H1 (cell line): ENCODE measurements at regions not wholly inside any gene's neighbourhood (a gene's known extent, or its start where the extent isn't known, plus 50 kb on each side); places are given as distances from the start of the nearest gene placed in this dataset.

Source experiments
- BRCA1 ChIP-seq: IDR thresholded peaks from 2 replicates; pipeline ENCODE4 v1.6.1; 2012; ENCODE audit warnings: low read depth, low read length, improper control_type of control experiment
- CBX8 ChIP-seq: fragments of 300-800, 300-1000 bp; sonication (generic); IDR thresholded peaks from 2 replicates; pipeline ENCODE4 v1.7.1; 2016; ENCODE audit warnings: low read depth, low read length, borderline replicate concordance
- CEBPB ChIP-seq: IDR thresholded peaks from 2 replicates; pipeline ENCODE4 v1.6.1; 2012; ENCODE audit warnings: low read depth, low read length
- EP300 ChIP-seq, 2 experiments: IDR thresholded peaks; 1 replicate in 1 of 2; 2 replicates in 1 of 2; pipeline ENCODE4 v1.6.1; 2011 to 2012; ENCODE audit warnings: low read depth in 2 of 2, low read length in 2 of 2, mild to moderate bottlenecking in 2 of 2, borderline replicate concordance in 1 of 2, inconsistent platforms in 1 of 2, moderate library complexity in 1 of 2
- KDM1A ChIP-seq: fragments of 200-600, 300-600 bp; sonication (generic); IDR thresholded peaks from 2 replicates; pipeline ENCODE4 v1.7.1; 2016; ENCODE audit warnings: mild to moderate bottlenecking, low read length, borderline replicate concordance
- POLR2AphosphoS5 ChIP-seq: IDR thresholded peaks from 2 replicates; pipeline ENCODE4 v1.6.1; 2011; ENCODE audit warnings: low read depth, low read length
- RFX5 ChIP-seq: IDR thresholded peaks from 2 replicates; pipeline ENCODE4 v1.6.1; 2011; ENCODE audit warnings: low read depth, low read length, improper control_type of control experiment, borderline replicate concordance
- SIN3A ChIP-seq, 2 experiments: IDR thresholded peaks in 1 of 2; conservative IDR thresholded peaks in 1 of 2; 2 replicates each; pipeline ENCODE4 v1.6.1; 2011 to 2012; ENCODE audit warnings: low read length in 2 of 2, improper control_type of control experiment in 1 of 2, low read depth in 1 of 2, mild to moderate bottlenecking in 1 of 2
- SRF ChIP-seq: IDR thresholded peaks from 2 replicates; pipeline ENCODE4 v1.6.1; 2011; ENCODE audit warnings: mild to moderate bottlenecking, low read depth, low read length, moderate library complexity
- TEAD4 ChIP-seq: IDR thresholded peaks from 2 replicates; pipeline ENCODE4 v1.6.1; 2012; ENCODE audit warnings: low read depth, low read length, inconsistent platforms, mixed read lengths
- TF ChIP-seq, protein P1 (sequence below), 3 experiments: IDR thresholded peaks; 1 replicate in 2 of 3; 2 replicates in 1 of 3; pipeline versions ENCODE4 v1.5.1 to v1.6.1; 2011; ENCODE audit warnings: low read length in 3 of 3, mild to moderate bottlenecking in 3 of 3, inconsistent platforms in 2 of 3, low read depth in 1 of 3, moderate library complexity in 1 of 3; ENCODE audit not compliant: insufficient read depth in 1 of 3; ENCODE audit errors: control extremely low read depth in 1 of 3
- TF ChIP-seq, protein P2 (sequence below): IDR thresholded peaks from 2 replicates; pipeline ENCODE4 v1.6.1; 2012; ENCODE audit warnings: inconsistent platforms
- TF ChIP-seq, protein P3 (sequence below): IDR thresholded peaks from 2 replicates; pipeline ENCODE4 v1.6.1; 2011; ENCODE audit warnings: low read depth, mild to moderate bottlenecking, low read length; ENCODE audit not compliant: insufficient read depth
- TF ChIP-seq, protein P4 (sequence below): IDR thresholded peaks from 2 replicates; pipeline ENCODE4 v1.6.1; 2011; ENCODE audit warnings: low read length, improper control_type of control experiment

DNA sequence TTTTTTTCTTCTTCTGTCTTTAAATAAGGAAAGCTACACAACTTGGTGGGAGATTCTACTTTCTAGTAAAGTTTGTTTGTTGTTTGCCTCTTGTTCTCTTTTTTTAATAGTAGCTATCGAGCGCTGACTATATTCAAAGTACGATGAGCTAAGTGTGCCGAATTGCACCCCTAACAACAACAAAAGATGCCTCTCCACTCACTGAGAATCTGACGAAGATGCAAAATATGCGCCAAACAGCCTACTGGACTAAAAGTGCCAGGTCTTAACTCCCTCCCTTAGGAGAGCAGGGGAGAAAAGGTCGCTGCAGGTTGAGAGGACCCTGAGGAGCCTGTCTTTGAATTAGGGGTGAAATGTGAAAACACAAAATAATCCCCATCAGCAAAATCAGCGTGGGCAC, 713.8 kb upstream of the WWC1 start:
- no peak for TF ChIP-seq EP300 (IDR thresholded peaks at IDR 0.05; ENCODE audit: borderline replicate concordance in 1 of 2, low read depth in 2 of 2, low read length in 2 of 2)
- TF ChIP-seq RFX5 = no peak
- TF ChIP-seq KDM1A = no peak
- TF ChIP-seq TEAD4 = no peak
- TF ChIP-seq, protein P1, sequence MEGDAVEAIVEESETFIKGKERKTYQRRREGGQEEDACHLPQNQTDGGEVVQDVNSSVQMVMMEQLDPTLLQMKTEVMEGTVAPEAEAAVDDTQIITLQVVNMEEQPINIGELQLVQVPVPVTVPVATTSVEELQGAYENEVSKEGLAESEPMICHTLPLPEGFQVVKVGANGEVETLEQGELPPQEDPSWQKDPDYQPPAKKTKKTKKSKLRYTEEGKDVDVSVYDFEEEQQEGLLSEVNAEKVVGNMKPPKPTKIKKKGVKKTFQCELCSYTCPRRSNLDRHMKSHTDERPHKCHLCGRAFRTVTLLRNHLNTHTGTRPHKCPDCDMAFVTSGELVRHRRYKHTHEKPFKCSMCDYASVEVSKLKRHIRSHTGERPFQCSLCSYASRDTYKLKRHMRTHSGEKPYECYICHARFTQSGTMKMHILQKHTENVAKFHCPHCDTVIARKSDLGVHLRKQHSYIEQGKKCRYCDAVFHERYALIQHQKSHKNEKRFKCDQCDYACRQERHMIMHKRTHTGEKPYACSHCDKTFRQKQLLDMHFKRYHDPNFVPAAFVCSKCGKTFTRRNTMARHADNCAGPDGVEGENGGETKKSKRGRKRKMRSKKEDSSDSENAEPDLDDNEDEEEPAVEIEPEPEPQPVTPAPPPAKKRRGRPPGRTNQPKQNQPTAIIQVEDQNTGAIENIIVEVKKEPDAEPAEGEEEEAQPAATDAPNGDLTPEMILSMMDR (IDR thresholded peaks at IDR 0.05; ENCODE audit: control extremely low read depth in 1 of 3, insufficient read depth in 1 of 3, low read depth in 1 of 3, low read length in 3 of 3) = no peak
- TF ChIP-seq, protein P2, sequence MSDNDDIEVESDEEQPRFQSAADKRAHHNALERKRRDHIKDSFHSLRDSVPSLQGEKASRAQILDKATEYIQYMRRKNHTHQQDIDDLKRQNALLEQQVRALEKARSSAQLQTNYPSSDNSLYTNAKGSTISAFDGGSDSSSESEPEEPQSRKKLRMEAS = no peak
- TF ChIP-seq, protein P3, sequence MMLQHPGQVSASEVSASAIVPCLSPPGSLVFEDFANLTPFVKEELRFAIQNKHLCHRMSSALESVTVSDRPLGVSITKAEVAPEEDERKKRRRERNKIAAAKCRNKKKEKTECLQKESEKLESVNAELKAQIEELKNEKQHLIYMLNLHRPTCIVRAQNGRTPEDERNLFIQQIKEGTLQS = no peak
- TF ChIP-seq CBX8 = no peak
- no peak for TF ChIP-seq SIN3A (conservative IDR thresholded peaks at IDR 0.05 in 1 of 2, IDR thresholded peaks at IDR 0.05 in 1 of 2; ENCODE audit: low read depth in 1 of 2, low read length in 2 of 2)
- no peak for TF ChIP-seq SRF
- no peak for TF ChIP-seq CEBPB
- TF ChIP-seq BRCA1 = no peak
- TF ChIP-seq, protein P4, sequence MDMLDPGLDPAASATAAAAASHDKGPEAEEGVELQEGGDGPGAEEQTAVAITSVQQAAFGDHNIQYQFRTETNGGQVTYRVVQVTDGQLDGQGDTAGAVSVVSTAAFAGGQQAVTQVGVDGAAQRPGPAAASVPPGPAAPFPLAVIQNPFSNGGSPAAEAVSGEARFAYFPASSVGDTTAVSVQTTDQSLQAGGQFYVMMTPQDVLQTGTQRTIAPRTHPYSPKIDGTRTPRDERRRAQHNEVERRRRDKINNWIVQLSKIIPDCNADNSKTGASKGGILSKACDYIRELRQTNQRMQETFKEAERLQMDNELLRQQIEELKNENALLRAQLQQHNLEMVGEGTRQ = no peak
- no peak for TF ChIP-seq POLR2AphosphoS5
